GM12891 (cell line): ENCODE measurements at regions not wholly inside any gene's neighbourhood (a gene's known extent, or its start where the extent isn't known, plus 50 kb on each side); places are given as distances from the start of the nearest gene placed in this dataset.

Experiments used
- POLR2A ChIP-seq: IDR thresholded peaks from 2 replicates; pipeline ENCODE4 v1.6.1; 2011; ENCODE audit warnings: low read depth, low read length, control low read depth
- POLR2AphosphoS5 ChIP-seq: IDR thresholded peaks from 2 replicates; pipeline ENCODE4 v1.6.1; 2011; ENCODE audit warnings: low read depth, low read length, control low read depth
- POU2F2 ChIP-seq: IDR thresholded peaks from 2 replicates; pipeline ENCODE4 v1.6.1; 2011; ENCODE audit warnings: low read depth, mild to moderate bottlenecking, control low read depth, low read length, moderate library complexity
- TAF1 ChIP-seq: IDR thresholded peaks from 2 replicates; pipeline ENCODE4 v1.6.1; 2011; ENCODE audit warnings: low read depth, low read length, control low read depth

DNA sequence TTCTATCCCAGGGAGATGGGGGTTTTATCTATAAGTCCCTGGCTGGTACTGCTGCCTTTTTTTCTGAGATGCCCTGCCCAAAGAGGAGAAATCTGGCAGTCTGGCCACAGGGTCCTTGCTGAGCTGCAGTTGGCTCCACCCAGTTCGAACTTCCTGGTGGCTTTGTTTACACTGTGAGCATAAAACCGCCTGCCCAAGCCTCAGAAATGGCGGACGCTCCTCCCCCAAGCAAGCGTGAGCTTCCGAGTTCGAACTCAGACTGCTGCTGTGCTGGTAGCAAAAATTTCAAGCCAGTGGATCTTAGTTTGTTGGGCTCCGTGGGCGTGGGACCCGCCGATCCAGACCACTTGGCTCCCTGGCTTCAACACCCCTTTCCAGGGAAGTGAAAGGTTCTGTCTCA, 126.8 kb upstream of the SUCLG2 start:
- no peak for TF ChIP-seq POLR2A
- no peak for TF ChIP-seq TAF1
- no peak for TF ChIP-seq POLR2AphosphoS5
- no peak for TF ChIP-seq POU2F2
